HT1080 (cell line): ENCODE measurements at regions not wholly inside any gene's neighbourhood (a gene's known extent, or its start where the extent isn't known, plus 50 kb on each side); places are given as distances from the start of the nearest gene placed in this dataset.
"Not testable (repeated sequence)": the region's sequence is repeated elsewhere in the genome, so short reads cannot be mapped to it uniquely, and the experiment has no call there.

ENCODE experiments used
- DNase-seq: peaks from one replicate; pipeline ENCODE4 v3.0.0-alpha.2; 2015; ENCODE audit warnings: low read depth

DNA sequence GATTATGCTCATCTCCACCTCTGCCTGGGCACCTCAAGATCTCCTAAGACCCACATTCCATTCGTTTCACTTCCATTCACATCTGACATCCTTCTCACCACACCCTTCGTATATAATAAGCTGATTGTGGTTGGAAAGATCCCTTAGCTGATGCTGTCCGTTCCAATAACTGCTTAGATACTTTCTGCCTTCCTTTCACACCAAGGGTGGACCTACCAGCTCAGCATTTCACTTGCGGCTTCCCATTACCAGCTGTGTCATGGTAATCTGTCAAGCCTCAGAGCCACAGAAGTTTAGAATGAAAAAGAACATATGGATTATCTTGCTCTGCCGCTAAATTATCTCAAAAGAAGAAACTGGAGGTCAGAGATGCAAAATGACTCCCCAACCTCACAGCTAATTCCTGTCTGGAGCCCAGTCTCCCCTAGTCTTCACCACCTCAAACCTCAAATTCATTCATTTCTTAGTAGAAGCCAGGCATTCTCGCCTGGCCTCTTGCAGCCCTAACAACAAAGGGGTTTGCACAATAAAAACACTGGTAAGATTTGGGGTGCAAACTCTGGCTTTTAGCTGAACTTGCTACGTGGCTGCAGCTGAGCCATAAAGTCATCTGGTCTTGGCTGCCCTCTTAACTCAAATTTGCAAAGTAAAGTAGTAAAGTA, 182.8 kb upstream of the HS3ST3A1 start:
- DNase-seq: no peak

DNA sequence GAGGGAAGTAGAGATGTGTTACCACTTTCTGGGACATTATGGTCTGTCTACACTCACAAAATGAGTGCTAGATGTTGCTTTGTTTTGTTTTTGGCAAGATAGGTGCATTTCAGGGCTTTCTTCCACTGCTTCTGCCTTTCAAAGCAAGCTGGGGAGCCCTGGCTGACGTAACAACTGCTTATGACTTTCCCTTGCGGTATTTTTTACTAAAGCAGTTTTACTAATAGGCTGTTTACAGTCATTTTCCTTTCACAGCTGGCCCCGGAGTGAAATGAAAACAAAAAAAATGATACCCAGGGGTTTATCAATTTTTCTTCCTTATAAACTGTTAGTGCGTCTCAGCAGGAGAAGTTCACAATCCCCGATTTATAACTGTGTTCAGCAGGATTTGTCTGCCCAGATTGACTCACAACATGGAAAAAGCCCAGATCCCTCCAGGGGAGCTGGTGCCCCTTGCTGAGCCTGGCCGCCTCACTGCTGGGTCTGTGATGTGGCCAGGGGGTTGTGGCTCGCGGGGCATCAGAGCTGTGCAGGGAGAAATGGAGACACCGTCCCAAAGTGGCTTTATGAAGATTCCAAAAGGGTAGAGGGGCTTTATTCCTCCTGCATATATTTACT, 184.4 kb upstream of the HS3ST3A1 start:
- DNase-seq: no peak

DNA sequence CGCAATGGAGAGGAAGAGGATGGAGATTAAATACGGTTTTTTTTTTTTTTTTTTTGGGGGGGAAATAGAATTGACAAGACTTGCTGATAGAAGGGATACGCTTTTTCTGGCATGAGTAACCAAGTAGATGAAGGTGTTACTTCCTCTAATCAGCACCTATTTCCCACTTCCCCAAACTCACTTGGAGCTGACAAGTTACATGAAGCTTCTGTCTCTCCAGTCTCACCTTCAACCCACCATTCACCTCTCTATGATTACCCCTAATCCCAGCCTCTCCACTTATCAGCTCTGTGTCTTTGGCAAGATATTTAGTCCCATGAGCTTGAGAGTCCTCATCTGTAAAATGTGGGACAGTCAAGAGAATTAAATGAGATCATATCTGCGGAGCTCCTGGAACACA, 185.9 kb upstream of the HS3ST3A1 start:
- no peak for DNase-seq

DNA sequence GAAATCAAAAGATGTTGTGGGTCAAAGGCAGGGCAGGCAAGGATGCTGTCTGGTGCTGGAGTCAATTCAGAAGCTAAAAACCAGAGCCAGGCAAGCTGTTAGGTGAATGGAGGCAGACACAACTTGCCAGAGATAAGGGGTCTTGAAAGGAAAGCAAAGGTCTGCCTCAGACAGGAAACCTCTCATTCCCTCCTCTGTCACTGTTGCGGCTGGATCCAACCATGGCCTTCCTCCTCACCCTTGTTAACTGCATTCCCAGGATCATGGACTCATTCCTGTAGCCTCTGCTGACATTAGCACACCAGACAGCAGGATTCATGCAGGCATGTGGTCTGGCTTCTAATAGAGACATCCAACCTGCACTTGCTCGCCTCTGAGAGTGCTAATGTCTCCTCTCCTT, 186.7 kb upstream of the HS3ST3A1 start:
- no peak for DNase-seq

DNA sequence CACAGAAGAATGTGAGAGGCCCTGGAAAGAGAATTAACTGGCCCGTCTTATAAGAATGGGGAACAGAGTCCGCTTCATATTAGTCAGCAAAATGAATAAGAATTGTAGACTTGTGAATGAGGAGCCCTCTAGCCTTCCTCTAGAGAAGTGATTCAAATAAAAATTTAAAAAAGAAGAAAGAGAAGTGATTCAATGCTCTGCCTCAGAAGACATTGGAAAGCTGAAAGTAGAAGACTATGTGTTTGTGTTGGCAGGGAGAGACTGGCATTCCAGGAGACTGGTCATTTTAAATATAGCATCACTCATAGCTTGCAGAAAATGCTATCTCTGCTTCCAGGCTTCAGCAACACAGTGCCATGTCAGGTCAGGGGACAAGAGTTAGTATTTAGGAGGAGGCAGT, 190.6 kb upstream of the HS3ST3A1 start:
- DNase-seq: peak; percentile 38

DNA sequence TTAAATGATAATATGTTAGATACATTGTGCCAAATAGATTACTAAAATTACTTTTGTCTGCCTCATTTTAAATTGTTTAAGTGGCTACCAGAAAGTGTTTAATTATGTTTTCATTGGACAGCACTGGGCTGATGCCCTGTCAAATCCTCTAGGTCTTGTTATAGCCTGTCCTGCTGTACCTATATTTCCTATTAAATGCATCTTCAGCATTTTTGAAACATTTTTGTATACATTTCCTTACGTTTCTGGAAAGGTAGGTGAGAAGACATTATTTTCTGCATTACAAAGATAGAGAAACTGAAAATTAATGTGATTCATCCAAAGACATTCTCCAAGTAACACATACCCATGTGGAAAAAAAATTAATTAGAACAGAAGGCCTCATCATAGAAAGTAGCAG, 192.2 kb upstream of the HS3ST3A1 start:
- no peak for DNase-seq

DNA sequence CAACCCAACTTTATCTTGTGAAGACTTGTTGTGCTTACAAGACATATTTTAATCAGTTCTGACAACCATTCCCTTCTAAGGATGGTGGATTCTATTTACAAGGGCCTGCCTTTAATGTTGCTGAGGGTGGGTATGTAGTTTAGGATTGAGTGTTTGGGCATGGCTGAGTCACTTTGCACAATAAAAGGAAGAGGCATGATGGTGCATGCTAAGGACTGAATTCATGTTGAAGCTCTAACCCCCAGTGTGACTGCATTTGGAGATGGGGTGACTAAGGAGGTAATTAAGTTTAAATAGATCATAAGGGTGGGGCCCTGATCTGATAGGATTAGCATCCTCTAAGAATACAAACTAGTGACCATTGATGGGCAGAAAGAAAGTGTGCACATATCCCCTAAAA, 196.1 kb upstream of the HS3ST3A1 start:
- DNase-seq: no peak

DNA sequence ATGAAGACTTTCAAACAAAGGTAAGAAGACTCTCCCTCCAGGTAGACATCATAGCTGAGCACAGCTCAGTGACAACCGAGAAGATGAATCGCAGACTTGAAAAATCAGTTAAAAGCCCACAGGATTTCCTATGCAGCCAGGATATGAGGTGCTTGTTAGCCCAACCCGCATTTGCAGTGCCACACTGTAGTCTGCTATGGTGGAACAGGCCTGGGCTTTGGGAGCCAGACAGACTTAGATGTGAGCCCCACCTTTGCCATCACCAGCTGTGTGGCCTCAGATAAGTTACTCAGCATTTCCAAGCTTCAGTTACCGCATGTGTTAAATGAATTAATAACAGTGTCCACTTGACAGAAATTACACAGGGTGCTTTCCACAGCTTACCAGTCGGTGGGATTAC, 204.4 kb upstream of the HS3ST3A1 start:
- DNase-seq: peak; percentile 5

DNA sequence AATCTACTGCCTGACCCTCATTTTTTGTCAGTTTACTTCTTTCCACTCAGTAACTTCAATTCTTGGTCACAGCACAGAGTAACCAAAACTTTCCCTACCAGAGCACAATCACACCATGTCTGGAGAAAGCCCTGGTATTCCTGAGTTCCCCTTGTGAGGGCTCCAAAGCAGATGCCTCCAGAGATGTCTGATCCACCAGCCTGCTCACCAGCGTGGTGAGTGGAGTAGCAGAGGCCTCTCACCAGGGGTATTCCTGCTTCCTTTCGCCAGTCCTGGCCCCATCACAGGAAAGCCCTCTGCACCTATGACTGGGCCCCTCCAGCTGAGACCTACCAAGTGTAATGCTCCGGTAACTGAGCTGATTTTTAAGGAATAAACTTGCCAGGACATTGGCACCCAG, 205.4 kb upstream of the HS3ST3A1 start:
- DNase-seq: no peak

DNA sequence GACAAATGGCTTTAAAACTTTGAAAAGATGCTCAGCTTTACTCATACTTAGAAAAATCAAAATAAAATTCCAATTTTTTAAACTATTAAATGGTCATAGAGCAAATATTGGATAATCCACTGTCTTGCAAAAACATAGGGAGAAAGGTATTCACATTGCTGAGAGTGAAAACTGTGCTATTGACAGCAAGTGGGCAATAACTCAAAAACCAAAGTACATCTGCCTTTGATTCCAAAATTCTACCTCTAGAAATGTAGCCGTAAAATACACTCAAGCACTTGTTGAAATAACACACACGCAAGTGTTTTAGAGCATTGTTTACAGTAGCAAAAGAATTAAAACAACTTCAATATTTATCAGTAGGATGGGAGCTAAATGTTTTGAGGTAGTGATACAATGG, 210.6 kb upstream of the HS3ST3A1 start:
- no peak for DNase-seq

DNA sequence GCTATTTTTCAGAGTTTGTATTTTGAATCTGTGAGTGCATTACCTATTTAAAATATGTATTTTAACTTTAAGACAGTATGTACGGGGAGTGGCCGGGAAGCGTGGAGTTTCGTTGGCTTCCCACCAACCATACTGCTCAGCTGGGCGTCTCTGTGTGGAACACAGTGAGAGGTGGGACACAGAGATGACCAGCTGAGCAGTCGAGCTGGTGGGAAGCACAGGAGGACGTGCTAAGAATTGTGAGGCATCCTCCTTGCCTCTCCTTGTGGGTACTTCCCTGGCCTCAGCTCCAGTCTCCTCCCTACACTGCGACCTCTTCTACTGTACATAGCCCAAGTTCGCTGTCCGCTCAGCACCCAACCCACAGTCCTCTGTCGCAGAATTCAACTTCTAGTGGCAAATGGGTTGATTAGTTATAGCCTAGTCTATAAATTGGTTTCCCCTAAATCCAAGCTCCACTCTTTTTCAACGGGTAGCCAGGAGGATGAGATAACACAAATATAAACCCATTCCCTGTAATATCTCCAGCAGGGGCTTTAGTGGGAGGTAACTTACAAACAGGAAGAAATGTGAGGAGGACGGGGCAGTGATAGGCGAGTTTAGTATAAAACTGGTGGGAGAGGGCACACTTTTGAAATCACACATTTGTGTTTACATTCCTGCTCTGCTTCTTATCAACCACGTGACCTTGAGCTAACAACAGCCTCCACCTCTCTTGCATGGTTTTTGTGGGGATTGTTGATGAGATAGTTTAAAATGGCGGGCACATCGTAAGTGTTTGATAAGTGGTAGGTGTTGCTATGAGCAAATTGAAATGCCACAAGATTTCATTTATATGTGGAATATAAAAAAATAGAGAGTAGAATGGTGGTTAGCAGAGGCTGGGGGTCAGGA, 211.9 kb upstream of the HS3ST3A1 start:
- DNase-seq: no peak

DNA sequence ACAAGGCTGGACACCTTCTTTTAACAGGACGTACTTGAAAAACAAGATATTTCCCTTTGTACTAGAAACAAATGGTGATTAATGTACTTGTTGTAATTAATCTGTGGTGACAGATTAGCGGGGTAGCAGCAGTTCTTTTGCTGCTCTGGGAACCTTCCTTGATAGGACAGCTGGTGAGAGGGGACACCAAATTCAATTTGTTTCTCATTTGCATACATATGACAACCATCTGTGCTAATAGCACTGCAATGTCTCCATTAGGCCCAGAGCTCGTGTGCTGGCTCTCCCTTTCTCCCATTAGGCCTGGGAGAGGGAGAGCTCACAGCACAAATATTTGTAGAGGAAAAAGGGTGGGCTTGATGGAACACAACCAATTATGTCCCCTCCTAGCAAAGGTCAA, 221.0 kb upstream of the HS3ST3A1 start:
- DNase-seq: no peak

DNA sequence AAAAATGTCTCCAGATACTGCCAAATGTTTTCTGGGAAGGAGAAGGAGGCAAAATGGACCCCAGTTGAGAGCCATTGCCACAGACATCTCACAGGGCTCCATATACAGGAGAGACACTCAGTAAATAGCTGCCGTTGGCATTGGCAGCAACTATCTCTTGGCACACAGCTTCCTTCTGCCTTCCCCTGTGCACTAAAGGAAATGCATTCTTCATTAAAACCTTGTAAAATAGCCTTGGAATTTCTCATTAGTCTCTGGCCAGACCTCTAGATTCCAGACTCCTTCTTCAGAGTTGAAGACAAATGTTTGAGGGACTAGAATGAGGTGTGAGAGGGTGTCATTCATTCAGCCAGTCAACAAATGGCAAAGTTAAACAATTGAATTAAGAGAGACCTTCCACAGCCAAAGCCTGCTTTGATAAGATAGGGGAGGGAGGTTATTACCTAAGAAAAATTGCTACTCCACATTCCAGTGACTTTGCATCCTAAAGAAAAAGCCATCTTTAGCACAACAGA, 223.9 kb upstream of the HS3ST3A1 start:
- no peak for DNase-seq

DNA sequence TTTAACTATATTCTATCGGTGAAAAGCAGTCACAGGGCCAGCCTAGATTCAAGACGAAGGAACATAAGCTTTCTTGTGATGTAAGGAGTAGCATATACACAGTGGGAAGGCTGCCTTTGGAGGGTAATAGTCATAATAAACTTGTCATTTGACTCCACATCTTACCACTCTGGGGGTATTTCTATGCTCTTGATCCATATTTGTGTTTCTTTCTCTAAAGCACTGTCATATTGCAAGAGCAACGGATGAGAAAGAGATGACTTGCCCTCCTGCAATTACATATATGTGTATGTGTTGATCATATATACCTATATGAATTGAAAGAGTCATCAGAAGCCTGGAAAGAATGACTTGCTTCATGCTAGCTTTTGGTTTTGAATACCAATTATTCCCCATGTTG, 225.4 kb upstream of the HS3ST3A1 start:
- no peak for DNase-seq

DNA sequence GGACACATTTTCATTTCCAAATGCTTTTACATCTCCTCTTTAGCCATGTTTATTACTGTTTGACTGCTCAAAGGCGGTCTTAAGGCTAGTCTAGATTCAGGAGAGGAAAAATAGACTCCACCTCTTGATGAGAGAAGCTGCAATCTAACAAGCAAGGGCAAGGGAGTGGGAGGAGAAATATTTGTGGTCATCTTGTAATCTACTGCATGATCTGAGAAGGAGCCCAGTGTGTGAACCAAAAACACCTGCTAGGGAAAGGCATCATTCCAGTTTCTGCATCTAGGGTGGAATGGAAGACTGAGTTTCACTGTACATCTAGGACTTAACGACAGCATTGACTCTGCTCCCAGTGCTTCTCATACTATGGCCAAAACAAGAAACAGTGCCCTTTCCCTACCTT, 232.2 kb upstream of the HS3ST3A1 start:
- DNase-seq: no peak

DNA sequence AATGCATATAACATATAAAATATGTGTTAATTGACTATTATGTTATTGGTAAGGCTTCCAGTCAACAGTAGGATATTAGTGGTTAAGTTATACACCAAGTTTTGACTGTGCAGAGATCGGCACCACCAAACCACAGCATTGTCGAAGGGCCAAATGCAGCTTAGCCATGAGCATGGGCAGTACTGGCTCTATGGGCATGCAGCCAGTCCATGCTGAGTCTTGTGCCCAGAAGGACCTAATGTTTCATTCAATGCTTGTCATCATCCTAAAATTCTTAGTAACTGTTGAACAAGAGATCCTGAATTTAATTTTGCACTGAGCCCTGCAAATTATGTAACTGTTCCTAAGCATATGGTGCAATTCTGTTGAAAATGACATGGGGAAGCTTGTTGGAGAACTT, 233.4 kb upstream of the HS3ST3A1 start:
- DNase-seq: no peak

DNA sequence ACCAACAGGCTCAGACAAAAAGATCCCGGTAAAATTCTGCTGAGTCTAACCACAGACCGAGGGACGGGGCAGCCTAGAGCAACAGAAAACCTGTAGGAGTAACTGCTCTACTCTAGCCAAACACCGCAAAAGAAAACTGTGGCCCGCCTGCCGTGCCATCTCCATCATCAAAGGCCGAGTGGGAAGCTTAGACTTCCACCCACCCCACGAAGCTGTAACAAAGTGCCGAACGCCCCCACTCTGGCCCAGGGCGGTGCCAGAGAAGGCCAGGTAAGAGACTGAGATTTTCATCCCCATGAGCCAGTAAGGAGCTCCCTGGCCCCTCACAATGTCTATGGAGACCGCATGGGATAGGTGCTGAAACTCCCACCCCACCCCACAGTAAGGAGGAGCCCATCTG, 231.9 kb upstream of the COX10 start:
- DNase-seq: no peak

DNA sequence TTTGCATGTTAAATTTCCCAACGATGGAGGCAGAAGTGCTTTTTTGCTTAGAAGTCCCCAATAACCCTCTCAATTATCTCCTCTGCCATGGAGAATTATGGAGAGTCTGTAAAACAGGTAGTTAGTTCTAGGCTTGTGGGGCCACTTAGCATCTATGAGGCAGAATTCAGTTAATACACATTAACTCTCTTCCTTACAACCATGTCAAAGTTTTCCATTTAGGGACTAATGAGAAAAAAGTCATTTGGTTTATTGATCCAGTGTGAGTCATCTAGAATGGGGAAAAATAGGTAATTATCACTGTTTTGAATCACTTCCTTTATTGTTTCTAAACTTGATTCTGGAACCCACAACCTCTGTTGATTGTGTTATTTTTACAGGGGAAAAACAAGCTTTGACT, 229.1 kb upstream of the COX10 start:
- DNase-seq: no peak

DNA sequence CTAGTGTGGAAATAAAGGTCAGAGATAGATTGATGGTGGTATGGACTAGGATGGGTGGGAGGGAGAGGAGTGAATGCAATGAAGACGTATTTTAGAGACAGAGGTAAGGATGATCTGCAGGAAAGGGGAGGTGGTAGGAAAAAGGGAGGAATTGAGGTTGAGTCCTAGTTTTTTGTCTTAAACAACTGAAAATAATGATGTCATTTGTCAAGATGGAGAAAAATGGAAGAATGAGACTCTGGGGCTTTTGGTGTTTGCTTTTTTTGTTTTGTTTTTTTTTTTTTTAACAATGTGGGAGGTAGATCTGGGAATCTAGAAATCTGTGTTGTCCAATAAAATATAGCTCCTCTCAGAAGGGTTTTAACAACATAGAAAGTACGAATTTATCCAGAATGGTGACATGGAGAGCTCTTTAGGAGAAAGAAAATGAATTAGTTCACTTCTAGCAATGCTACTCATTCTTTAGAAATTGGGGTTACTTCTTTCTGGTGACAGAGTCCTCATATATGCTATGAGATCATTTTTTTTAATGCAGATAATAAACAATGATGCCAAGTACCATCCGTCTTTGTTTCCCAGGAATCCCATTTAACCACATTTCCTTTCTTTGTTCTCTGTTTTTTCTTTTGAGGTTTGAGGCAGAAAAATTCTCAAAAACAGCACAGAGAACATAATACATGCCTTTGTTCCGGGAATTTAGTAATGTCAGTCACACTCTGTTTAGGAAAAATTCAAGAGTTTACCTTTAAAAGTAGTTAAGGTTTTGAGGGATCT, 225.3 kb upstream of the COX10 start:
- DNase-seq: peak; percentile 62

DNA sequence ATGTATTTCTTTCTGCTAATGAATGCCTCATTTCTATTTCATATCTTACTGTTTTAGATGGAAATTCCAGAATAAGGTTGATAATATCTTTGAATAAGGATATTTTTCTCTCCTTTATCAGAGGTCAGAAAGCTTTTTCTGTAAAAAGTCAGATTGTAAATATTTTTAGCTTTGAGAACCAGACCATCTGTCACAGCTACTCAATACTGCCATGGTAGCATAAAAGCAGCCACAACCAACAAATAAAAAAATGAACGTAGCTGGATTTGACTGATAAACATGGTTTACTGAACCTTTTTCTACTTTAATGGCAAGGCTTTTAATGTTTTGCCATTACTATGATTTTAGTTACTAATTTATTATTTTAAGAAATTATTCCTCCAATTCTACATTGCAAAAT, 217.4 kb upstream of the COX10 start:
- DNase-seq: no peak

DNA sequence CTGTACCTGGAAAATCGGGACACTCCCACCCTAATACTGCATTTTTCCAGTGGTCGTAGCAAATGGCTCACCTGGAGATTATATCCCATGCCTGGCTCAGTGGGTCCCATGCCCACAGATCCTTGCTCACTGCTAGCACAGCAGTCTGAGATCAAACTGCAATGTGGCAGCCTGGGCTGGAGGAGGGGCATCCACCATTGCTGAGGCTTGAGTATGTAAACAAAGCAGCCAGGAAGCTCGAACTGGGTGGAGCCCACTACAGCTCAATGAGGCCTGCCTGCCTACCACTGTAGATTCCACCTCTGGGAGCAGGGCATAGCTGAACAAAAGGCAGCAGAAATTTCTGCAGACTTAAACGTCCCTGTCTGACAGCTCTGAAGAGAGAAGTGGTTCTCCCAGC, 213.6 kb upstream of the COX10 start:
- DNase-seq: not testable (repeated sequence)

DNA sequence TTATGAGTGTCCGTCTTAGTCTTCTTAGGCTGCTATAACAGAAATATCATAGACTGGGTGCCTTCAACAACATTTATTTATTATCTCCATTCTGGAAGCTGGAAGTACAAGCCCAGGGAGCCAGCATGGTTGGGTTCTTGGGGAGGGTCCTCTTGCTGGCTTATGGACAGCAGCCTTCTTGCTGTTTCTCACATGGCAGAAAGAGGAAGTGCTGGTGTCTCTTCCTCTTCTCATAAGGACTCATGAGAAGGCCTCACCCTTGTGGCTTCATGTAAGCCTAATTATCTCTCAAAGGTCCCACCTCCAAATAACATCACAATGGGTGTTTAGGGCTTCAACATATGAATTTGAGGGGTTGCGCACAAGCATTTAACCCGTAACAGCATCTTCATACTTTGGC, 207.0 kb upstream of the COX10 start:
- no peak for DNase-seq
